Keratinocyte (primary cell): ENCODE measurements at regions not wholly inside any gene's neighbourhood (a gene's known extent, or its start where the extent isn't known, plus 50 kb on each side); places are given as distances from the start of the nearest gene placed in this dataset.

Source experiments
- EZH2 ChIP-seq: IDR thresholded peaks from one replicate; pipeline ENCODE4 v1.6.1; 2012; ENCODE audit warnings: inconsistent platforms, mild to moderate bottlenecking, low read length, moderate library complexity
- TF ChIP-seq, protein P1 (sequence below), 3 experiments: IDR thresholded peaks in 1 of 3; conservative IDR thresholded peaks in 1 of 3; optimal IDR thresholded peaks in 1 of 3; 2 replicates in 2 of 3; 3 replicates in 1 of 3; pipeline versions ENCODE3 to v1.5.1; 2011; ENCODE audit warnings: low read length in 3 of 3, mild to moderate bottlenecking in 3 of 3, moderate library complexity in 2 of 3, control low read depth in 1 of 3, inconsistent platforms in 1 of 3; ENCODE audit not compliant: insufficient read depth in 2 of 3; ENCODE audit errors: extremely low read depth in 1 of 3

DNA sequence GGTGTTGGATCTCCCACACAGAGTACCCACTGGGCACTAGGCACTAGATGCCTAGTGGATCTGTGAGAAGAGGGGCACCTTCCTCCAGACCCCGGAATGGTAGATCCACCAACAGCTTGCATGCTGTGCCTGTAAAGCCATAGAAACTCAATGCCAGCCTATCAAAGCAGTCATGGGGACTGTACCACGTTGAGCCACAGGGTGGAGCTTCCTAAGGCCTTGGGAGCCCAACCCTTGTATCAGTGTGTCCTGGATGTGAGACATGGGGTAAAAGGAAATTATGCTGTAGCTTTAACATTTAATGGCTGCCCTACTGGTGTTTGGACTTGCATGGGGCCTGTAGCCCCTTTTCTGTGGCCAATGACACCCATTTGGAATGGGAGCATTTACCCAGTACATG lies 1024.9 kb downstream of the TMEM121 start:
- TF ChIP-seq, protein P1, sequence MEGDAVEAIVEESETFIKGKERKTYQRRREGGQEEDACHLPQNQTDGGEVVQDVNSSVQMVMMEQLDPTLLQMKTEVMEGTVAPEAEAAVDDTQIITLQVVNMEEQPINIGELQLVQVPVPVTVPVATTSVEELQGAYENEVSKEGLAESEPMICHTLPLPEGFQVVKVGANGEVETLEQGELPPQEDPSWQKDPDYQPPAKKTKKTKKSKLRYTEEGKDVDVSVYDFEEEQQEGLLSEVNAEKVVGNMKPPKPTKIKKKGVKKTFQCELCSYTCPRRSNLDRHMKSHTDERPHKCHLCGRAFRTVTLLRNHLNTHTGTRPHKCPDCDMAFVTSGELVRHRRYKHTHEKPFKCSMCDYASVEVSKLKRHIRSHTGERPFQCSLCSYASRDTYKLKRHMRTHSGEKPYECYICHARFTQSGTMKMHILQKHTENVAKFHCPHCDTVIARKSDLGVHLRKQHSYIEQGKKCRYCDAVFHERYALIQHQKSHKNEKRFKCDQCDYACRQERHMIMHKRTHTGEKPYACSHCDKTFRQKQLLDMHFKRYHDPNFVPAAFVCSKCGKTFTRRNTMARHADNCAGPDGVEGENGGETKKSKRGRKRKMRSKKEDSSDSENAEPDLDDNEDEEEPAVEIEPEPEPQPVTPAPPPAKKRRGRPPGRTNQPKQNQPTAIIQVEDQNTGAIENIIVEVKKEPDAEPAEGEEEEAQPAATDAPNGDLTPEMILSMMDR (optimal IDR thresholded peaks at IDR 0.05 in 1 of 3, IDR thresholded peaks at IDR 0.05 in 1 of 3, conservative IDR thresholded peaks at IDR 0.05 in 1 of 3; ENCODE audit: extremely low read depth in 1 of 3, insufficient read depth in 2 of 3, low read length in 3 of 3): peak in 1 of 3 experiments; percentile 20
- TF ChIP-seq EZH2: no peak
